ENCODE measurements at regions not wholly inside any gene's neighbourhood (a gene's known extent, or its start where the extent isn't known, plus 50 kb on each side); places are given as distances from the start of the nearest gene placed in this dataset.

DNA sequence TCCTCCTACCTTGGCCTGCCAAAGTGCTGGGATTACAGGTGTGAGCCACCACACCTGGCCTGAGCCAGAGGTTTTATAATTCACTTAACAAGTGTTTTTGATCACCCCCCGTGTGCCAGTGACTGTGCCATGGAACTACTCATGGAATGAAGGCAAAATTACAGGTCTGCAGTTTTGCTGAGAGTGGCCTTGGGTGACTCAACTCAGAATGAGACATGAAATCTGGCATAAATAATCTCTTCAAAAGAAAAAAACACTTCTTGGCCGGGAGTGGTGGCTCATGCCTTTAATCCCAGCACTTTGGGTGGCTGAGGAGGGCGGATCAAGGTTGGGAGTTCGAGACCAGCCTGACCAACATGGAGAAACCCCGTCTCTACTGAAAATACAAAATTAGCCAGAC is 166.9 kb upstream of the SALL4 start:
- DNase-seq, result no peak
- no peaks in the 10 kb centered on the region for H3K27me3 Mint-ChIP-seq (ENCODE audit: unreplicated experiment)
- no peak overlapping the region for H3K4me3 Mint-ChIP-seq (ENCODE audit: low read depth, unreplicated experiment)
- CTCF ChIA-PET, result no interaction called here
- no peaks in the 10 kb centered on the region for H3K9me3 Mint-ChIP-seq (ENCODE audit: low read depth, unreplicated experiment)
- intact Hi-C loops (cut with micrococcal nuclease; ENCODE audit: unreplicated experiment), result no loop called here
- no peak for TF ChIP-seq CTCF (IDR thresholded peaks at IDR 0.05; ENCODE audit: unreplicated experiment)
- no peaks in the 10 kb centered on the region for H3K36me3 Mint-ChIP-seq (ENCODE audit: insufficient read depth, unreplicated experiment)
- no TSS peak for BruUV-seq (replicated peaks)
- H3K27ac Mint-ChIP-seq (ENCODE audit: unreplicated experiment), result no peak overlapping the region
- H3K4me1 Mint-ChIP-seq (ENCODE audit: low read depth, unreplicated experiment), result peaks cover 12% of the 10 kb centered on the region

- no peak for TF ChIP-seq CTCF (IDR thresholded peaks at IDR 0.05; ENCODE audit: unreplicated experiment)
- CTCF ChIA-PET, result no interaction called here
- no TSS peak for BruUV-seq (replicated peaks)
- no peaks in the 10 kb centered on the region for H3K36me3 Mint-ChIP-seq (ENCODE audit: insufficient read depth, unreplicated experiment)
- H3K27ac Mint-ChIP-seq (ENCODE audit: unreplicated experiment), result no peak overlapping the region
- H3K4me3 Mint-ChIP-seq (ENCODE audit: low read depth, unreplicated experiment), result no peak overlapping the region
- no peaks in the 10 kb centered on the region for H3K9me3 Mint-ChIP-seq (ENCODE audit: low read depth, unreplicated experiment)
- intact Hi-C loops (cut with micrococcal nuclease; ENCODE audit: unreplicated experiment), result no loop called here
- no peaks in the 10 kb centered on the region for H3K27me3 Mint-ChIP-seq (ENCODE audit: unreplicated experiment)
- peaks cover 12% of the 10 kb centered on the region for H3K4me1 Mint-ChIP-seq (ENCODE audit: low read depth, unreplicated experiment)
- no peak for DNase-seq
Observed at GRCh38 chr20:51968151-51968550, 165.8 kb upstream of the SALL4 start.

- no peaks in the 10 kb centered on the region for H3K9me3 Mint-ChIP-seq (ENCODE audit: low read depth, unreplicated experiment)
- H3K4me3 Mint-ChIP-seq (ENCODE audit: low read depth, unreplicated experiment), result no peak overlapping the region
- intact Hi-C loops (cut with micrococcal nuclease; ENCODE audit: unreplicated experiment), result loop anchor here (1.0 kb wide), 2 partner anchors 166 to 327 kb away; no protein-coding TSS in a partner anchor
- H3K36me3 Mint-ChIP-seq (ENCODE audit: insufficient read depth, unreplicated experiment), result no peaks in the 10 kb centered on the region
- peaks cover under 1% of the 10 kb centered on the region for H3K4me1 Mint-ChIP-seq (ENCODE audit: low read depth, unreplicated experiment)
- TF ChIP-seq CTCF (IDR thresholded peaks at IDR 0.05; ENCODE audit: unreplicated experiment), result peak; percentile 66
- no TSS peak for BruUV-seq (replicated peaks)
- DNase-seq, result peak; percentile 83
- H3K27ac Mint-ChIP-seq (ENCODE audit: unreplicated experiment), result no peak overlapping the region
- H3K27me3 Mint-ChIP-seq (ENCODE audit: unreplicated experiment), result no peaks in the 10 kb centered on the region
- CTCF ChIA-PET, result interaction anchor here (0.5 to 2.4 kb wide), 12 partner anchors 19 to 324 kb away, joined by 3 to 16 read pairs (median 3); no protein-coding TSS in a partner anchor
Observed at GRCh38 chr20:51966296-51966971, 164.1 kb upstream of the SALL4 start.

GRCh38 chr20:51961964-51962761 is 159.8 kb upstream of the SALL4 start:
- intact Hi-C loops (cut with micrococcal nuclease; ENCODE audit: unreplicated experiment), result no loop called here
- BruUV-seq (replicated peaks), result no TSS peak
- H3K27ac Mint-ChIP-seq (ENCODE audit: unreplicated experiment), result no peak overlapping the region
- no peak for DNase-seq
- H3K36me3 Mint-ChIP-seq (ENCODE audit: insufficient read depth, unreplicated experiment), result no peaks in the 10 kb centered on the region
- no peaks in the 10 kb centered on the region for H3K4me1 Mint-ChIP-seq (ENCODE audit: low read depth, unreplicated experiment)
- TF ChIP-seq CTCF (IDR thresholded peaks at IDR 0.05; ENCODE audit: unreplicated experiment), result no peak
- H3K27me3 Mint-ChIP-seq (ENCODE audit: unreplicated experiment), result no peaks in the 10 kb centered on the region
- CTCF ChIA-PET, result interaction anchor here (0.5 kb wide), 1 partner anchor 24 kb away, joined by 4 read pairs; no protein-coding TSS in a partner anchor
- no peak overlapping the region for H3K4me3 Mint-ChIP-seq (ENCODE audit: low read depth, unreplicated experiment)
- H3K9me3 Mint-ChIP-seq (ENCODE audit: low read depth, unreplicated experiment), result no peaks in the 10 kb centered on the region
